Gastroesophageal sphincter (tissue), 3 donors: ENCODE measurements at regions not wholly inside any gene's neighbourhood (a gene's known extent, or its start where the extent isn't known, plus 50 kb on each side); places are given as distances from the start of the nearest gene placed in this dataset.

Source experiments
- EP300 ChIP-seq: sonication (generic); formaldehyde crosslinking; IDR thresholded peaks from one replicate; pipeline ENCODE4 v1.6.1; 2017; ENCODE audit warnings: antibody characterized with exemption, mild to moderate bottlenecking
- POLR2A ChIP-seq, 2 donors: fragments of 450-650 bp; IDR thresholded peaks; one replicate each; pipeline ENCODE4 v1.6.1; 2017; ENCODE audit warnings: antibody characterized with exemption in 2 of 2, mild to moderate bottlenecking in 2 of 2, moderate library complexity in 1 of 2
- TF ChIP-seq, protein P1 (sequence below), 4 experiments: fragments of 200-600 bp in 2 of 4; fragments of 450-650 bp in 2 of 4; sonication (generic) in 1 of 4; IDR thresholded peaks; one replicate each; pipeline ENCODE4 v1.5.1; 2017 to 2019; ENCODE audit warnings: antibody characterized with exemption in 4 of 4, mild to moderate bottlenecking in 2 of 4, moderate library complexity in 2 of 4

DNA sequence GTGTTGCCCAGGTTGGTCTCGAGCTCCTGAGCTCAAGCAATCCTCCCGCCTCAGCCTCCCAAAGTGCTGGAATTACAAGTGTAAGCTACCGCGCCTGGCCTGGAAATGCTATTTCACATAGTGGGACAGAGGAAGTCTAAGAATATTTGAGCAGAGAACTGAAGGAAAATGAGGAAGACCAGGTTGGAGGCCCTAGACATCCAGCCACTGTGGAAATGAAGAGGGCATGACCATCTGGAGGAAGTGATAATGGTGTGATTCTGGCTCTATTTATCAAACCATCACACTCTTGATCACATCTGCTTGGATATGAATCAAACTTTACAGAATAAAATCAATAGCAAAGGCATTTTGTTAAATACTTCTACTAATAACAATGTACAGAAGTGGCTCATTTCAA is 65.9 kb upstream of the ARHGEF3 start:
- TF ChIP-seq, protein P1, sequence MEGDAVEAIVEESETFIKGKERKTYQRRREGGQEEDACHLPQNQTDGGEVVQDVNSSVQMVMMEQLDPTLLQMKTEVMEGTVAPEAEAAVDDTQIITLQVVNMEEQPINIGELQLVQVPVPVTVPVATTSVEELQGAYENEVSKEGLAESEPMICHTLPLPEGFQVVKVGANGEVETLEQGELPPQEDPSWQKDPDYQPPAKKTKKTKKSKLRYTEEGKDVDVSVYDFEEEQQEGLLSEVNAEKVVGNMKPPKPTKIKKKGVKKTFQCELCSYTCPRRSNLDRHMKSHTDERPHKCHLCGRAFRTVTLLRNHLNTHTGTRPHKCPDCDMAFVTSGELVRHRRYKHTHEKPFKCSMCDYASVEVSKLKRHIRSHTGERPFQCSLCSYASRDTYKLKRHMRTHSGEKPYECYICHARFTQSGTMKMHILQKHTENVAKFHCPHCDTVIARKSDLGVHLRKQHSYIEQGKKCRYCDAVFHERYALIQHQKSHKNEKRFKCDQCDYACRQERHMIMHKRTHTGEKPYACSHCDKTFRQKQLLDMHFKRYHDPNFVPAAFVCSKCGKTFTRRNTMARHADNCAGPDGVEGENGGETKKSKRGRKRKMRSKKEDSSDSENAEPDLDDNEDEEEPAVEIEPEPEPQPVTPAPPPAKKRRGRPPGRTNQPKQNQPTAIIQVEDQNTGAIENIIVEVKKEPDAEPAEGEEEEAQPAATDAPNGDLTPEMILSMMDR (IDR thresholded peaks at IDR 0.05), result no peak
- TF ChIP-seq EP300 (no peak), POLR2A (IDR thresholded peaks at IDR 0.05) (no peak)
